ENCODE measurements at regions not wholly inside any gene's neighbourhood (a gene's known extent, or its start where the extent isn't known, plus 50 kb on each side); places are given as distances from the start of the nearest gene placed in this dataset.

GRCh38 chr6:167472148-167472547 is 147.3 kb downstream of the TTLL2 start:
- no peak for TF ChIP-seq CTCF (IDR thresholded peaks at IDR 0.05; ENCODE audit: poor library complexity, severe bottlenecking)
- DNase-seq (ENCODE audit: low spot score) (no peak), ATAC-seq (ENCODE audit: low read depth) (no peak)
- H3K4me1 ChIP-seq (ENCODE audit: insufficient read depth, poor library complexity, severe bottlenecking), result no peaks in the 10 kb centered on the region
- H3K27me3 ChIP-seq (ENCODE audit: insufficient read depth, poor library complexity, severe bottlenecking), result no peaks in the 10 kb centered on the region
- H3K36me3 ChIP-seq (ENCODE audit: low read depth), result no peaks in the 10 kb centered on the region
- H3K4me3 ChIP-seq (ENCODE audit: severe bottlenecking), result no peak overlapping the region
- H3K9me3 ChIP-seq (ENCODE audit: severe bottlenecking), result no peaks in the 10 kb centered on the region
- H3K27ac ChIP-seq (ENCODE audit: poor library complexity, severe bottlenecking), result no peak overlapping the region

GRCh38 chr6:167472880-167473279 is 148.0 kb downstream of the TTLL2 start:
- no peaks in the 10 kb centered on the region for H3K27me3 ChIP-seq (ENCODE audit: insufficient read depth, poor library complexity, severe bottlenecking)
- no peak overlapping the region for H3K27ac ChIP-seq (ENCODE audit: poor library complexity, severe bottlenecking)
- H3K36me3 ChIP-seq (ENCODE audit: low read depth), result no peaks in the 10 kb centered on the region
- no peaks in the 10 kb centered on the region for H3K4me1 ChIP-seq (ENCODE audit: insufficient read depth, poor library complexity, severe bottlenecking)
- ATAC-seq (ENCODE audit: low read depth) (no peak), DNase-seq (ENCODE audit: low spot score) (no peak)
- H3K4me3 ChIP-seq (ENCODE audit: severe bottlenecking), result no peak overlapping the region
- no peak for TF ChIP-seq CTCF (IDR thresholded peaks at IDR 0.05; ENCODE audit: poor library complexity, severe bottlenecking)
- no peaks in the 10 kb centered on the region for H3K9me3 ChIP-seq (ENCODE audit: severe bottlenecking)

- no peak for TF ChIP-seq CTCF (IDR thresholded peaks at IDR 0.05; ENCODE audit: poor library complexity, severe bottlenecking)
- Histone ChIP-seq H3K4me1 (ENCODE audit: insufficient read depth, poor library complexity, severe bottlenecking) (no peaks in the 10 kb centered on the region), H3K9me3 (ENCODE audit: severe bottlenecking) (no peaks in the 10 kb centered on the region), H3K36me3 (ENCODE audit: low read depth) (no peaks in the 10 kb centered on the region), H3K27me3 (ENCODE audit: insufficient read depth, poor library complexity, severe bottlenecking) (no peaks in the 10 kb centered on the region), H3K27ac (ENCODE audit: poor library complexity, severe bottlenecking) (no peak overlapping the region), H3K4me3 (ENCODE audit: severe bottlenecking) (no peak overlapping the region)
- DNase-seq (ENCODE audit: low spot score) (no peak), ATAC-seq (ENCODE audit: low read depth) (no peak)
Observed at GRCh38 chr6:167474171-167474570, 149.3 kb downstream of the TTLL2 start.

- H3K27ac ChIP-seq (ENCODE audit: poor library complexity, severe bottlenecking), result no peak overlapping the region
- DNase-seq (ENCODE audit: low spot score) (no peak), ATAC-seq (ENCODE audit: low read depth) (no peak)
- H3K4me3 ChIP-seq (ENCODE audit: severe bottlenecking), result no peak overlapping the region
- H3K36me3 ChIP-seq (ENCODE audit: low read depth), result no peaks in the 10 kb centered on the region
- H3K9me3 ChIP-seq (ENCODE audit: severe bottlenecking), result no peaks in the 10 kb centered on the region
- no peaks in the 10 kb centered on the region for H3K4me1 ChIP-seq (ENCODE audit: insufficient read depth, poor library complexity, severe bottlenecking)
- no peak for TF ChIP-seq CTCF (IDR thresholded peaks at IDR 0.05; ENCODE audit: poor library complexity, severe bottlenecking)
- H3K27me3 ChIP-seq (ENCODE audit: insufficient read depth, poor library complexity, severe bottlenecking), result no peaks in the 10 kb centered on the region
Observed at GRCh38 chr6:167474725-167475124, 149.8 kb downstream of the TTLL2 start.

GRCh38 chr6:167475947-167476346 is 151.1 kb downstream of the TTLL2 start:
- no peak for TF ChIP-seq CTCF (IDR thresholded peaks at IDR 0.05; ENCODE audit: poor library complexity, severe bottlenecking)
- Histone ChIP-seq H3K9me3 (ENCODE audit: severe bottlenecking) (no peaks in the 10 kb centered on the region), H3K36me3 (ENCODE audit: low read depth) (no peaks in the 10 kb centered on the region), H3K27ac (ENCODE audit: poor library complexity, severe bottlenecking) (no peak overlapping the region), H3K4me3 (ENCODE audit: severe bottlenecking) (no peak overlapping the region), H3K4me1 (ENCODE audit: insufficient read depth, poor library complexity, severe bottlenecking) (no peaks in the 10 kb centered on the region), H3K27me3 (ENCODE audit: insufficient read depth, poor library complexity, severe bottlenecking) (peaks cover 5% of the 10 kb centered on the region)
- DNase-seq (ENCODE audit: low spot score) (no peak), ATAC-seq (ENCODE audit: low read depth) (no peak)

Data from RWPE2 (cell line).